ENCODE measurements at regions not wholly inside any gene's neighbourhood (a gene's known extent, or its start where the extent isn't known, plus 50 kb on each side); places are given as distances from the start of the nearest gene placed in this dataset.

- Histone ChIP-seq H4K20me1 (ENCODE audit: insufficient read depth, poor library complexity, severe bottlenecking) (no peaks in the 10 kb centered on the region), H3K27me3 (no peaks in the 10 kb centered on the region)
Observed at GRCh38 chr2:67641312-67642045, 244.3 kb downstream of the ETAA1 start.

DNA sequence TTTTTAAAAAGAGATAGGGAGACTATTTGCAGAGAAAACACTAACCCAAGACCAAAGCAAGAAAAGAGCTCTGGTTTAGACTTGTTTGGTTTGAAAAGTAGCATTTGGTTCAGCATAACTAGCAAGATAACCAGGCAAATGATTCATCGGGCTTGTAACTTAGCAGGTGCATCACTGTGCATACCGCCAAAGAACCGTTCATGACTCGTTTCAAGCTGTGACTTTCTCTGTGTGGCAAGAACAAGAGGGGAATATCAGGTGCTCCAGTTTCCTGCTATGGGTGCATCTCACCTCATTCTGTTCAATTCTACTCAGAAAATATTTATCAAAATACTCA is 244.9 kb downstream of the ETAA1 start:
- DNase-seq (ENCODE audit: low spot score): peak; percentile 56
- no peak overlapping the region for H3K4me2 ChIP-seq
- no peaks in the 10 kb centered on the region for H3K27me3 ChIP-seq
- H3K79me2 ChIP-seq: no peaks in the 10 kb centered on the region
- H3K9me2 ChIP-seq (replicated peaks; ENCODE audit: insufficient read depth): no peaks in the 10 kb centered on the region
- H3K4me1 ChIP-seq (ENCODE audit: insufficient read depth): peaks cover 4% of the 10 kb centered on the region
- H3K4me3 ChIP-seq: no peak overlapping the region
- no peak for TF ChIP-seq CTCF (IDR thresholded peaks at IDR 0.05; ENCODE audit: poor library complexity)
- TF ChIP-seq EZH2phosphoT487 (IDR thresholded peaks at IDR 0.05; ENCODE audit: low read depth, severe bottlenecking, unreplicated experiment): no peak
- TF ChIP-seq EZH2 (IDR thresholded peaks at IDR 0.05; ENCODE audit: borderline replicate concordance): no peak
- H3K36me3 ChIP-seq (replicated peaks; ENCODE audit: insufficient read depth, low read depth): no peaks in the 10 kb centered on the region
- no peaks in the 10 kb centered on the region for H3K9me3 ChIP-seq (ENCODE audit: low read depth)
- no peak overlapping the region for H2AFZ ChIP-seq
- WGBS (ENCODE audit: low lambda C conversion rate, missing lambda C conversion rate): 39% methylated on average over 4 of the region's 4 CpGs
- no peaks in the 10 kb centered on the region for H4K20me1 ChIP-seq (ENCODE audit: insufficient read depth, poor library complexity, severe bottlenecking)
- H3K27ac ChIP-seq: no peak overlapping the region

More at GRCh38 chr2:67641312-67642045, 244.3 kb downstream of the ETAA1 start:
- Histone ChIP-seq H3K36me3 (replicated peaks; ENCODE audit: insufficient read depth, low read depth) (no peaks in the 10 kb centered on the region), H3K9me3 (ENCODE audit: low read depth) (no peaks in the 10 kb centered on the region), H3K79me2 (no peaks in the 10 kb centered on the region), H2AFZ (no peak overlapping the region), H3K4me1 (ENCODE audit: insufficient read depth) (no peaks in the 10 kb centered on the region), H3K27ac (no peak overlapping the region), H3K4me2 (no peak overlapping the region), H3K9me2 (replicated peaks; ENCODE audit: insufficient read depth) (no peaks in the 10 kb centered on the region), H3K4me3 (no peak overlapping the region)
- DNase-seq (ENCODE audit: low spot score): no peak
- WGBS (ENCODE audit: low lambda C conversion rate, missing lambda C conversion rate): 61% methylated on average over 3 of the region's 3 CpGs
- TF ChIP-seq CTCF (IDR thresholded peaks at IDR 0.05; ENCODE audit: poor library complexity): no peak
- no peak for TF ChIP-seq EZH2phosphoT487 (IDR thresholded peaks at IDR 0.05; ENCODE audit: low read depth, severe bottlenecking, unreplicated experiment)
- TF ChIP-seq EZH2 (IDR thresholded peaks at IDR 0.05; ENCODE audit: borderline replicate concordance): no peak

GRCh38 chr2:67642961-67643360 is 245.8 kb downstream of the ETAA1 start:
- H2AFZ ChIP-seq: no peak overlapping the region
- no peaks in the 10 kb centered on the region for H3K79me2 ChIP-seq

More at GRCh38 chr2:67642961-67643360, 245.8 kb downstream of the ETAA1 start:
- DNase-seq (ENCODE audit: low spot score): no peak
- WGBS (ENCODE audit: low lambda C conversion rate, missing lambda C conversion rate): 87% methylated on average over 2 of the region's 2 CpGs
- Histone ChIP-seq H3K4me3 (no peak overlapping the region), H3K9me3 (ENCODE audit: low read depth) (no peaks in the 10 kb centered on the region), H4K20me1 (ENCODE audit: insufficient read depth, poor library complexity, severe bottlenecking) (no peaks in the 10 kb centered on the region), H3K4me1 (ENCODE audit: insufficient read depth) (peaks cover 4% of the 10 kb centered on the region), H3K36me3 (replicated peaks; ENCODE audit: insufficient read depth, low read depth) (no peaks in the 10 kb centered on the region), H3K9me2 (replicated peaks; ENCODE audit: insufficient read depth) (no peaks in the 10 kb centered on the region), H3K27ac (no peak overlapping the region), H3K4me2 (no peak overlapping the region), H3K27me3 (no peaks in the 10 kb centered on the region)
- no peak for TF ChIP-seq EZH2 (IDR thresholded peaks at IDR 0.05; ENCODE audit: borderline replicate concordance)
- no peak for TF ChIP-seq CTCF (IDR thresholded peaks at IDR 0.05; ENCODE audit: poor library complexity)
- no peak for TF ChIP-seq EZH2phosphoT487 (IDR thresholded peaks at IDR 0.05; ENCODE audit: low read depth, severe bottlenecking, unreplicated experiment)

Measured in hepatocyte (in vitro differentiated cells).